ENCODE measurements at regions not wholly inside any gene's neighbourhood (a gene's known extent, or its start where the extent isn't known, plus 50 kb on each side); places are given as distances from the start of the nearest gene placed in this dataset.
"Not testable (repeated sequence)": the region's sequence is repeated elsewhere in the genome, so short reads cannot be mapped to it uniquely, and the experiment has no call there.

GRCh38 chr9:1880038-1880565 lies 135.0 kb upstream of the SMARCA2 start:
- ChIA-PET CTCF (interaction anchor here (0.8 to 3.3 kb wide), 8 partner anchors 8 to 118 kb away, joined by 3 to 15 read pairs (median 4); no protein-coding TSS in a partner anchor), POLR2A (no interaction called here)
- no peak for DNase-seq (ENCODE audit: extremely low spot score)
- TF ChIP-seq CTCF (IDR thresholded peaks at IDR 0.05; ENCODE audit: control extremely low read depth, extremely low read depth, low read depth, missing control alignments), result no peak

GRCh38 chr9:1881708-1882295 lies 133.3 kb upstream of the SMARCA2 start:
- ChIA-PET CTCF (interaction anchor here (1.0 to 2.0 kb wide), 3 partner anchors 20 to 205 kb away, joined by 3 to 5 read pairs (median 4); no protein-coding TSS in a partner anchor), POLR2A (no interaction called here)
- no peak for TF ChIP-seq CTCF (IDR thresholded peaks at IDR 0.05; ENCODE audit: control extremely low read depth, extremely low read depth, low read depth, missing control alignments)
- DNase-seq (ENCODE audit: extremely low spot score), result no peak

- DNase-seq (ENCODE audit: extremely low spot score), result no peak
- ChIA-PET CTCF (interaction anchor here (1.0 to 2.0 kb wide), 4 partner anchors 9 to 204 kb away, joined by 3 to 5 read pairs (median 4); no protein-coding TSS in a partner anchor), POLR2A (interaction anchor here (1.1 kb wide), 1 partner anchor 132 kb away, joined by 4 read pairs; the partner anchor contains the start of gene SMARCA2)
- TF ChIP-seq CTCF (IDR thresholded peaks at IDR 0.05; ENCODE audit: control extremely low read depth, extremely low read depth, low read depth, missing control alignments), result no peak
These were observed 132.3 kb upstream of the SMARCA2 start for GRCh38 chr9:1882711-1883403.

- DNase-seq (ENCODE audit: extremely low spot score), result no peak
- POLR2A ChIA-PET, result no interaction called here
- TF ChIP-seq CTCF (IDR thresholded peaks at IDR 0.05; ENCODE audit: control extremely low read depth, extremely low read depth, low read depth, missing control alignments), result no peak
- CTCF ChIA-PET, result interaction anchor here (0.7 to 1.8 kb wide), 5 partner anchors 9 to 41 kb away, joined by 3 to 6 read pairs (median 4); no protein-coding TSS in a partner anchor
These were observed 124.9 kb upstream of the SMARCA2 start for GRCh38 chr9:1890201-1890600.

- no peak for DNase-seq (ENCODE audit: extremely low spot score)
- POLR2A ChIA-PET, result interaction anchor here (1.1 kb wide), 1 partner anchor 17 kb away, joined by 3 read pairs; no protein-coding TSS in a partner anchor
- no peak for TF ChIP-seq CTCF (IDR thresholded peaks at IDR 0.05; ENCODE audit: control extremely low read depth, extremely low read depth, low read depth, missing control alignments)
- CTCF ChIA-PET, result interaction anchor here (0.7 to 1.8 kb wide), 4 partner anchors 10 to 42 kb away, joined by 3 to 6 read pairs (median 4); no protein-coding TSS in a partner anchor
These were observed 124.3 kb upstream of the SMARCA2 start for GRCh38 chr9:1890816-1891215.

- DNase-seq (ENCODE audit: extremely low spot score); POLR2A ChIA-PET: not testable (repeated sequence)
- CTCF ChIA-PET, result interaction anchor here (0.9 to 1.6 kb wide), 3 partner anchors 12 to 33 kb away, joined by 3 to 6 read pairs (median 4); no protein-coding TSS in a partner anchor
These were observed 112.0 kb upstream of the SMARCA2 start for GRCh38 chr9:1903080-1903704.

All from GM10248 (cell line).